MM.1S (cell line): ENCODE measurements at regions not wholly inside any gene's neighbourhood (a gene's known extent, or its start where the extent isn't known, plus 50 kb on each side); places are given as distances from the start of the nearest gene placed in this dataset.

Experiments
- EZH2phosphoT487 ChIP-seq: fragments of 300-600 bp; sonication (generic); IDR thresholded peaks from 2 replicates; pipeline ENCODE4 v1.6.1; 2018; ENCODE audit warnings: antibody characterized with exemption, low read length
- TF ChIP-seq, protein P1 (sequence below): fragments of 300-600 bp; sonication (generic); IDR thresholded peaks from 2 replicates; pipeline ENCODE4 v1.5.1; 2016; ENCODE audit warnings: antibody characterized with exemption, low read length, mixed read lengths

DNA sequence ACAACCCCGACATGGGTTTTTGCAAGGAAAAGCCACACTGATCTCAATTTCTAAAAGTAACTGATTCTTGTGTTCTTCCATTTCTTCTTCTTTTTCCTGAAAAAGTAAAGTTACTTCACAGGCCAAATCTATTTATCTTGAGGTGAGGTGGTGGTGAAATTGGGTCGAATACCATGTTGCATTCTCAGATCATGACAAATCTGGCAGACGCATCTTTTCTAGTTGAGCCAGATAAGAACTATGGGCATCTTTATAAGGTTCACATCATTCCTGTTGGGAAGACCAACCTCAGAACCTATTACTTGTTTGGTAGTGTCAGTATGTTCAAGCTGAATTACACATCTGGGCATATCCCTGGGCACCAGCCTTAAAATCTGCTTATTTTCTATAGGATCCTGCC is 78.6 kb upstream of the USP25 start:
- TF ChIP-seq, protein P1, sequence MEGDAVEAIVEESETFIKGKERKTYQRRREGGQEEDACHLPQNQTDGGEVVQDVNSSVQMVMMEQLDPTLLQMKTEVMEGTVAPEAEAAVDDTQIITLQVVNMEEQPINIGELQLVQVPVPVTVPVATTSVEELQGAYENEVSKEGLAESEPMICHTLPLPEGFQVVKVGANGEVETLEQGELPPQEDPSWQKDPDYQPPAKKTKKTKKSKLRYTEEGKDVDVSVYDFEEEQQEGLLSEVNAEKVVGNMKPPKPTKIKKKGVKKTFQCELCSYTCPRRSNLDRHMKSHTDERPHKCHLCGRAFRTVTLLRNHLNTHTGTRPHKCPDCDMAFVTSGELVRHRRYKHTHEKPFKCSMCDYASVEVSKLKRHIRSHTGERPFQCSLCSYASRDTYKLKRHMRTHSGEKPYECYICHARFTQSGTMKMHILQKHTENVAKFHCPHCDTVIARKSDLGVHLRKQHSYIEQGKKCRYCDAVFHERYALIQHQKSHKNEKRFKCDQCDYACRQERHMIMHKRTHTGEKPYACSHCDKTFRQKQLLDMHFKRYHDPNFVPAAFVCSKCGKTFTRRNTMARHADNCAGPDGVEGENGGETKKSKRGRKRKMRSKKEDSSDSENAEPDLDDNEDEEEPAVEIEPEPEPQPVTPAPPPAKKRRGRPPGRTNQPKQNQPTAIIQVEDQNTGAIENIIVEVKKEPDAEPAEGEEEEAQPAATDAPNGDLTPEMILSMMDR, result no peak
- TF ChIP-seq EZH2phosphoT487, result no peak
